GM06990 (cell line): ENCODE measurements at regions not wholly inside any gene's neighbourhood (a gene's known extent, or its start where the extent isn't known, plus 50 kb on each side); places are given as distances from the start of the nearest gene placed in this dataset.

ENCODE experiments used
- DNase-seq: peaks from one replicate; pipeline ENCODE4 v3.0.0-alpha.2; 2011; ENCODE audit not compliant: insufficient read length; ENCODE audit errors: extremely low read depth
- H3K27me3 ChIP-seq: replicated peaks from 2 replicates; pipeline ENCODE4 v1.6.0; 2011; ENCODE audit warnings: low read length; ENCODE audit not compliant: control insufficient read depth, insufficient read depth
- H3K36me3 ChIP-seq: 2 replicates; pipeline ENCODE4 v1.5.1; 2011; ENCODE audit warnings: low read length; ENCODE audit not compliant: control insufficient read depth, insufficient read depth
- H3K4me3 ChIP-seq: replicated peaks from 2 replicates; pipeline ENCODE4 v1.5.1; 2011; ENCODE audit warnings: low read depth, mild to moderate bottlenecking, control low read depth, low read length
- CTCF ChIP-seq: IDR thresholded peaks from 2 replicates; pipeline ENCODE4 v1.5.1; 2011; ENCODE audit warnings: low read length, control low read depth, mild to moderate bottlenecking, inconsistent platforms; ENCODE audit not compliant: insufficient read depth, poor library complexity, severe bottlenecking

GRCh38 chr2:18309188-18309587, 251.3 kb downstream of the RDH14 start:
- TF ChIP-seq CTCF: no peak
- Histone ChIP-seq H3K36me3 (no peaks in the 10 kb centered on the region), H3K27me3 (no peaks in the 10 kb centered on the region), H3K4me3 (no peak overlapping the region)
- DNase-seq: no peak

GRCh38 chr2:18304849-18305248, 255.6 kb downstream of the RDH14 start:
- no peak overlapping the region for H3K4me3 ChIP-seq
- TF ChIP-seq CTCF: no peak
- H3K27me3 ChIP-seq: no peaks in the 10 kb centered on the region
- no peaks in the 10 kb centered on the region for H3K36me3 ChIP-seq
- DNase-seq: no peak

GRCh38 chr2:18301421-18302139, 258.9 kb downstream of the RDH14 start:
- H3K36me3 ChIP-seq: no peaks in the 10 kb centered on the region
- no peaks in the 10 kb centered on the region for H3K27me3 ChIP-seq
- DNase-seq: no peak
- TF ChIP-seq CTCF: no peak
- no peak overlapping the region for H3K4me3 ChIP-seq

- DNase-seq: no peak
- H3K4me3 ChIP-seq: no peak overlapping the region
- no peak for TF ChIP-seq CTCF
- H3K36me3 ChIP-seq: no peaks in the 10 kb centered on the region
- H3K27me3 ChIP-seq: no peaks in the 10 kb centered on the region
These were observed 260.8 kb downstream of the RDH14 start for GRCh38 chr2:18299423-18300212.

- no peak overlapping the region for H3K4me3 ChIP-seq
- no peak for TF ChIP-seq CTCF
- no peaks in the 10 kb centered on the region for H3K36me3 ChIP-seq
- no peak for DNase-seq
- no peaks in the 10 kb centered on the region for H3K27me3 ChIP-seq
These were observed 262.9 kb downstream of the RDH14 start for GRCh38 chr2:18297534-18298058.
